Erythroblast (primary cell): ENCODE measurements at regions not wholly inside any gene's neighbourhood (a gene's known extent, or its start where the extent isn't known, plus 50 kb on each side); places are given as distances from the start of the nearest gene placed in this dataset.

ENCODE experiments used
- DNase-seq, 2 experiments: peaks; one replicate each; lab custom pipeline; 2025; lab: John Stamatoyannopoulos, UW
- GATA1 ChIP-seq: IDR thresholded peaks from 2 replicates; pipeline ENCODE4 v1.6.1; 2011; ENCODE audit warnings: low read depth, mild to moderate bottlenecking, control low read depth, low read length, moderate library complexity
- POLR2A ChIP-seq: IDR thresholded peaks from 2 replicates; pipeline ENCODE4 v1.6.1; 2011; ENCODE audit warnings: mild to moderate bottlenecking, low read length

- TF ChIP-seq POLR2A (no peak), GATA1 (no peak)
Observed at GRCh38 chr10:1939016-1939415, 201.7 kb upstream of the ADARB2 start.

GRCh38 chr10:1938317-1938716 lies 201.0 kb upstream of the ADARB2 start:
- TF ChIP-seq GATA1 (no peak), POLR2A (no peak)
- DNase-seq, result no peak

More at GRCh38 chr10:1939016-1939415, 201.7 kb upstream of the ADARB2 start:
- DNase-seq, result no peak

GRCh38 chr10:1935912-1936311 lies 198.6 kb upstream of the ADARB2 start:
- no peak for DNase-seq
- TF ChIP-seq POLR2A (no peak), GATA1 (no peak)

- no peak for TF ChIP-seq POLR2A
- no peak for TF ChIP-seq GATA1
- no peak for DNase-seq
Observed at GRCh38 chr10:1933215-1933614, 195.9 kb upstream of the ADARB2 start.

GRCh38 chr10:1932692-1933094 lies 195.4 kb upstream of the ADARB2 start:
- TF ChIP-seq GATA1 (no peak), POLR2A (no peak)
- no peak for DNase-seq

GRCh38 chr10:1928606-1929005 lies 191.3 kb upstream of the ADARB2 start:
- no peak for TF ChIP-seq POLR2A
- no peak for TF ChIP-seq GATA1
- no peak for DNase-seq

GRCh38 chr10:1923998-1924397 lies 186.7 kb upstream of the ADARB2 start:
- TF ChIP-seq GATA1, result no peak
- TF ChIP-seq POLR2A, result no peak
- DNase-seq, result no peak

- TF ChIP-seq POLR2A (no peak), GATA1 (no peak)
- no peak for DNase-seq
Observed at GRCh38 chr10:1923586-1923985, 186.3 kb upstream of the ADARB2 start.

GRCh38 chr10:1920941-1921340 lies 183.6 kb upstream of the ADARB2 start:
- TF ChIP-seq GATA1 (no peak), POLR2A (no peak)
- no peak for DNase-seq

GRCh38 chr10:1920127-1920526 lies 182.8 kb upstream of the ADARB2 start:
- TF ChIP-seq GATA1 (no peak), POLR2A (no peak)
- no peak for DNase-seq

GRCh38 chr10:1911771-1912170 lies 174.4 kb upstream of the ADARB2 start:
- TF ChIP-seq GATA1, result no peak
- DNase-seq, result no peak

GRCh38 chr10:1903982-1904381 lies 166.7 kb upstream of the ADARB2 start:
- TF ChIP-seq POLR2A, result no peak
- TF ChIP-seq GATA1, result no peak
- DNase-seq, result no peak

GRCh38 chr10:1896153-1896552 lies 158.8 kb upstream of the ADARB2 start:
- DNase-seq, result no peak
- TF ChIP-seq POLR2A, result no peak

- DNase-seq, result no peak
- TF ChIP-seq POLR2A (no peak), GATA1 (no peak)
Observed at GRCh38 chr10:1895691-1896090, 158.4 kb upstream of the ADARB2 start.

GRCh38 chr10:1894912-1895311 lies 157.6 kb upstream of the ADARB2 start:
- TF ChIP-seq GATA1 (no peak), POLR2A (no peak)
- DNase-seq, result no peak

- TF ChIP-seq GATA1, result no peak
- no peak for TF ChIP-seq POLR2A
- DNase-seq, result no peak
Observed at GRCh38 chr10:1893941-1894340, 156.6 kb upstream of the ADARB2 start.

- TF ChIP-seq GATA1 (no peak), POLR2A (no peak)
- DNase-seq, result no peak
Observed at GRCh38 chr10:1886039-1886438, 148.7 kb upstream of the ADARB2 start.

- no peak for DNase-seq
- TF ChIP-seq POLR2A (no peak), GATA1 (no peak)
Observed at GRCh38 chr10:1882728-1883127, 145.4 kb upstream of the ADARB2 start.
